ENCODE measurements at regions not wholly inside any gene's neighbourhood (a gene's known extent, or its start where the extent isn't known, plus 50 kb on each side); places are given as distances from the start of the nearest gene placed in this dataset.

DNA sequence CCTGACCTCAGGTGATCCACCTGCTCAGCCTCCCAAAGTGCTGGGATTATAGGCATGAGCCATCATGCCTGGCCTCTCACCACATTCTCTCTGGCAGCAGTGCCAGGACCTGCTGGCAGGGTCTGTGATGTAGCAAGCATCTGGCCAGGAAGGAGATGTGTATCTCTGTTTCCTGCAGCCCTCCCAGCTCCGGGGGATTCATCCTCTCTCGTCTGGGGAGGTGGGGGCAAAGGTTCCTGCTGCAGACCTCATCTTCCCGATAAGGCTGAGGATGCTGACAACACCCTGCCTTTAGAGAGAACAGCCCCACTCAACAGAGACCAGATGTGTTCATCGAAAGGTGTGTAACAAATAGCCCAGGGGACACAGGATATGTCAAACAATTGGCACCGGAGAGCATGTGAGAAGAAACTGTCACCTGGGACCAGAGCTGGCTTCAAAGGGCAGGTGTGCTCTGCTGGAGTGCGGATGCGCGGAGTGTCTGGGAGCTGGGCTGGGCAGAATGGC is 54.8 kb upstream of the SEC14L1 start:
- WGBS (ENCODE audit: insufficient coverage), result 29% methylated on average over 5 of the region's 8 CpGs
- peaks cover 11 to 15% of the 10 kb centered on the region in 2 donors for H3K36me3 Mint-ChIP-seq
- Histone ChIP-seq H3K27ac (ENCODE audit: low read depth in 1 of 2, low read length in 2 of 2) (no peak overlapping the region), H3K4me2 (replicated peaks; ENCODE audit: extremely low read depth, low read length, poor library complexity, severe bottlenecking) (no peak overlapping the region), H2AFZ (ENCODE audit: insufficient read depth, low read depth, low read length, poor library complexity, severe bottlenecking) (no peak overlapping the region), H3K4me3 (replicated peaks in 1 of 3; ENCODE audit: low read depth in 2 of 3, low read length in 3 of 3) (no peak overlapping the region), H3K79me2 (ENCODE audit: insufficient read depth, low read length) (peaks cover 29% of the 10 kb centered on the region), H3K27me3 (ENCODE audit: control insufficient read depth in 2 of 2, insufficient read depth in 2 of 2, low read length in 2 of 2) (peaks cover 0 to 10% of the 10 kb centered on the region in 2 donors), H3K9ac (ENCODE audit: insufficient read depth, low read length, poor library complexity, severe bottlenecking) (no peak overlapping the region), H3K9me3 (replicated peaks in 1 of 2; ENCODE audit: control insufficient read depth in 1 of 2, insufficient read depth in 1 of 2, low read length in 2 of 2) (peaks cover 0 to 11% of the 10 kb centered on the region in 2 donors), H3K4me1 (ENCODE audit: control insufficient read depth in 1 of 2, insufficient read depth in 2 of 2, low read length in 2 of 2) (peaks cover 25 to 29% of the 10 kb centered on the region in 2 donors), H4K20me1 (ENCODE audit: insufficient read depth, low read length) (no peaks in the 10 kb centered on the region), H3K36me3 (replicated peaks in 1 of 2; ENCODE audit: control insufficient read depth in 1 of 2, insufficient read depth in 2 of 2, low read length in 2 of 2) (peaks cover under 1 to 14% of the 10 kb centered on the region in 2 donors)
- intact Hi-C loops (cut with micrococcal nuclease), result loop anchor here (1.0 to 2.0 kb wide), 2 partner anchors 161 kb away; no protein-coding TSS in a partner anchor
- H3K4me1 Mint-ChIP-seq, result peaks cover 31% of the 10 kb centered on the region
- H3K27ac Mint-ChIP-seq, result peak overlapping the region in 2 of 7 donors; percentile 55 to 64
- no peak for DNase-seq
- no peak for TF ChIP-seq CTCF (IDR thresholded peaks at IDR 0.05)
- H3K9me3 Mint-ChIP-seq, result peaks cover 0 to 14% (median 12%) of the 10 kb centered on the region in 7 donors
- peaks cover 11 to 26% (median 23%) of the 10 kb centered on the region in 3 donors for H3K27me3 Mint-ChIP-seq (ENCODE audit: low read depth in 3 of 3)
- H3K4me3 Mint-ChIP-seq, result peak overlapping the region in 1 of 2 donors; percentile 57

DNA sequence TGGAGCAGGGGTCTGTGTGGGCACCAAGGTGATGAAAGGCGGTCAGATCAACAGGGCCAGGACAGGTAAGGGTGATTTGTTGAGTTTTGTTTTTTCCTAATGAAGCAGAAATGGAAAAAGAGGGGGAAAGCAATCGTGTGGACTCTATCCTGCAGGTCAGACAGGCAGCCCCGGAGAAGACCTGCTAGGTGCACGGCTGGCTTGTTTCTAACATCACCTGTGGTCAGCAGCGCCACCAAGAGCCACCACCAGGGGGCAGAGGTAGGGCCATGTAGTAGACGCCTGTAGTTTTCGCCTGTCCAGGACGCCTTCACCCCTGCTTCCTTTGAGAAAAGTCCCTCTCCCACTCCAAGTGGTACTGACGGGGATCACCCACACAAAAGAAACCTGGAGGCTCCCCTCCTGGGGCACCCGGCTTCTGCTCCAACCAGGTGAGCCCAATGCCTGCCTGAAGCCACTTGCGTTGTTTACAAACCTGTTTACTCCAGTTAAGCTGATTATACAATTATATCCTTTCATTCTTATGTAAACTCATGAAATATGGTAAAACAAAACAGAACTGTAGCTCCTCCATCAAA is 54.2 kb upstream of the SEC14L1 start:
- H3K9me3 Mint-ChIP-seq, result peaks cover 0 to 14% (median 12%) of the 10 kb centered on the region in 7 donors
- WGBS (ENCODE audit: insufficient coverage), result 21% methylated on average over 10 of the region's 11 CpGs
- H3K27me3 ChIP-seq (ENCODE audit: control insufficient read depth in 2 of 2, insufficient read depth in 2 of 2, low read length in 2 of 2), result peaks cover 0 to 10% of the 10 kb centered on the region in 2 donors
- H3K4me3 Mint-ChIP-seq, result peak overlapping the region in 1 of 2 donors; percentile 44
- H3K4me1 Mint-ChIP-seq, result peaks cover 31% of the 10 kb centered on the region
- no peak overlapping the region for H3K9ac ChIP-seq (ENCODE audit: insufficient read depth, low read length, poor library complexity, severe bottlenecking)
- peak overlapping the region in 1 of 7 donors; percentile 75 for H3K27ac Mint-ChIP-seq
- intact Hi-C loops (cut with micrococcal nuclease), result loop anchor here (1.0 to 2.0 kb wide), 2 partner anchors 160 to 161 kb away; no protein-coding TSS in a partner anchor
- no peak overlapping the region for H3K27ac ChIP-seq (ENCODE audit: low read depth in 1 of 2, low read length in 2 of 2)
- H3K27me3 Mint-ChIP-seq (ENCODE audit: low read depth in 3 of 3), result peaks cover 11 to 26% (median 23%) of the 10 kb centered on the region in 3 donors
- peaks cover 34% of the 10 kb centered on the region for H3K79me2 ChIP-seq (ENCODE audit: insufficient read depth, low read length)
- H3K9me3 ChIP-seq (replicated peaks in 1 of 2; ENCODE audit: control insufficient read depth in 1 of 2, insufficient read depth in 1 of 2, low read length in 2 of 2), result peaks cover 0 to 11% of the 10 kb centered on the region in 2 donors
- peak overlapping the region; percentile 72 for H2AFZ ChIP-seq (ENCODE audit: insufficient read depth, low read depth, low read length, poor library complexity, severe bottlenecking)
- H3K4me2 ChIP-seq (replicated peaks; ENCODE audit: extremely low read depth, low read length, poor library complexity, severe bottlenecking), result peak overlapping the region; percentile 16
- peaks cover 13 to 21% of the 10 kb centered on the region in 2 donors for H3K36me3 Mint-ChIP-seq
- H3K4me3 ChIP-seq (replicated peaks in 1 of 3; ENCODE audit: low read depth in 2 of 3, low read length in 3 of 3), result no peak overlapping the region
- no peaks in the 10 kb centered on the region for H4K20me1 ChIP-seq (ENCODE audit: insufficient read depth, low read length)
- peak; percentile 98 for TF ChIP-seq CTCF (IDR thresholded peaks at IDR 0.05)
- H3K4me1 ChIP-seq (ENCODE audit: control insufficient read depth in 1 of 2, insufficient read depth in 2 of 2, low read length in 2 of 2), result peaks cover 25 to 29% of the 10 kb centered on the region in 2 donors
- peak; percentile 72 to 84 (median 84) for DNase-seq
- H3K36me3 ChIP-seq (replicated peaks in 1 of 2; ENCODE audit: control insufficient read depth in 1 of 2, insufficient read depth in 2 of 2, low read length in 2 of 2), result peaks cover 6 to 19% of the 10 kb centered on the region in 2 donors

All from CD14-positive monocyte (primary cell).